Frontal cortex (tissue), 3 donors: ENCODE measurements at regions not wholly inside any gene's neighbourhood (a gene's known extent, or its start where the extent isn't known, plus 50 kb on each side); places are given as distances from the start of the nearest gene placed in this dataset.

Experiments
- DNase-seq, 2 donors: peaks; one replicate each; pipeline ENCODE4 v3.0.0; 2012; ENCODE audit warnings: low spot score in 2 of 2
- FAIRE-seq: peaks from 2 replicates; lab custom pipeline; 2012; peaks lifted over from hg19 to GRCh38; lab: Jason Lieb, UNC
- donor health status: control.
- donor health status: control.
- donor health status: control.

DNA sequence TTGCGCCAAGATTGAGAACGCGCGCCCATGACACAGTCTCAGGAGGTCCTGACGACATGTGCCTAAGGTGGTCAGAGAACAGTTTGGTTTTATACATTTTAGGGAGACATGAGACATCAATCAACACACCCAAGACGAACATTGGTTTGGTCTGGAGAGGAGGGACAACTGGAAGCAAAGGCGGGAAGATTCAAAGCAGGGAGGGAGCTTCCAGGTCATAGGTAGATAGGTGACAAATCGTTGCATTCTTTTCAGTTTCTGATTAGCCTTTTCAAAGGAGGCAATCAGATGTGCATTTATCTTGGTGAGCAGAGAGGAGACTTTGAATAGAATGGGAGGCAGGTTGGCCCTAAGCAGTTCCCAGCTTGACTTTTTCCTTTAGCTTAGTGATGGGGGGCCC, 828.4 kb upstream of the DPPA4 start:
- FAIRE-seq (no peak), DNase-seq (no peak)

DNA sequence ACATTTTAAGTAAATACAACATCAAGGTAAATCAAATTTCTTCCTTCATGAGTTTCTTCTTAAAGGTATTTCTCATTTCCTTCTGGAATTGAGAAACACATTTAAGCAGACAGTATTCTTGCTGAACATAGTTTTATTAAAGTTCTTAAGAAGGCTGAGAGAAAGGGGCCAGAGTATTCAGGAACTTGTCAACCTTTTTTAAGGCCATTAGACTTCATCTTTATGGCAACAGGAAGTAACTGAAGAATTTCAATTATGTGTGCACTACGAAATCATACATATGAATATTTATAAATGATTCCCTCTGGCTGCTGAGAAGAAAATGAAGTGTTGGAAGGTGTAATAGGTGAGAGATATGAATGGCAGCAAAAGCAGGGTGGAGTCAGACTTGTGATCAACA, 829.4 kb upstream of the DPPA4 start:
- DNase-seq (no peak), FAIRE-seq (no peak)

DNA sequence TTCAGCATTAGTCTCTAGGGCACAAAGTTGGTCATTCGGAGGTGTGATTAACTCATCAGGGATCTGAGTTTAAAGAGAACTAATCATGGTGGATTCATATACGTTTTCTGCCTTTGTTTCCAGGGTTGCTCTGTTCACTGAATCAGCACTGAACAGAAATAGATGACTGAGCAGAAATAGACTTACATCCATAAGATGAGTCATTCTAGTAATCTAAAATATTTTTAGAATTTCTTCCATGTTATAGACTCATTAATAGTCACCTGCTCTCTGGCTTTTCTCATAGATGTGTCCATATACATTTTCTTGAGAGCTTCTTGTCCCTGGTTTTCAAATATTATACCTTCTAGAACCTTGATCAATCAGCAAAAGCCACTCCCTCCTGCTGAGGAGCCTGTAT, 837.6 kb upstream of the DPPA4 start:
- no peak for DNase-seq
- FAIRE-seq = no peak

DNA sequence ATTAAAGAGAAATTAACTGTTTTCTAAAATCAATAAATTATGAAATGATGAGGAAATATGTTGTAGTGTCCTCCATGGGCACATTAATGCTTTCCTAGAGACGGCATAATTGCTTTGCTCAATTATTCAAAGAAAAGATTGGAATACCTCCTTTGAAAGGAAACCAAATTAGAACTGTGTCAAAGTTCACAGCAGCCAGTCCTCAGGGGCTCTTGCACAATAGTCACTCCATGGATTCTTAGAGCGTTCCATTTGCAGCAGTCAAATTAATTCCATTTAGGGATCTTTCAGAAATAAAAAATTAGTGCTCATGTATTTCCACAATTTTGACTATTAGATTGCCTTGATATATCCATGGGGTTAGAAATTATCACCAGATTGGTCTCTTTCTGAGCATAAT, 841.6 kb upstream of the DPPA4 start:
- DNase-seq (no peak), FAIRE-seq (no peak)

DNA sequence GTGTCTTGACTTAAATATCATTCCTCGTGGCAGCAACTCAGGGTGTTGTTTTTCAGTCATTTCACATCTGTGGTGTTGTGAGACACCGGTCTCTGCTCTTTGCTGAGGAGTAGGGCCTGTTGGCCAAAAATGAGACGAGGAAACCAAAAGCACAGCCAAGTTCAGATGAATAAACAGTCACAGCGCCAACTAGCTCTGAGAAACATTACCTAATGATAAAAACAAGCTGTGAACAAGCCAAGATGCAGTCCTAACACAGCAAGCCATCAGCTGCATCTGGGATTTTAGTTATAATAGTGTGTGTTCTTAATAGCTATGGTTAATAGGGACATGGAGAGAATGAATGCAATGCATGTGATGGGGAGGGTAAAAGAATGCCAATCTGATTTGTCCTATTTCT, 843.4 kb upstream of the DPPA4 start:
- DNase-seq = no peak
- FAIRE-seq = no peak

DNA sequence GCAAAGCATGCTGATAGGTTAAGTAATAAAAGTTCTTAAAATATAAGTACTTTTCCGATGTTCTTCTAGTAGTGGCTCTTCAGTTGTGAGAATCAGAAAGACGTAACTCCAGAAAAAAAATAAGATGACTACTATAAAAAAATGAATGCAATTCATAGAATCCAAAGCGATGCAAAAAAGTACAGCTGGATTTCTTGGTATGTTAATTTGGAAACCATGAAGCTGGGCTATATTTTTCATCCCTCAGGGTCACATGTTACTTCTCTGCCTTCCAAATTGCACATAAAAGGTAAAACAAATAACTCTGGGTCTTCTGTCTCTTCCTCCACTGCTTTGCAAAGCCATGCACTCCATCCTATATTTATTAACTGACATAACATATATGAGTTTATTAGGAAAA, 843.9 kb upstream of the DPPA4 start:
- FAIRE-seq = no peak

DNA sequence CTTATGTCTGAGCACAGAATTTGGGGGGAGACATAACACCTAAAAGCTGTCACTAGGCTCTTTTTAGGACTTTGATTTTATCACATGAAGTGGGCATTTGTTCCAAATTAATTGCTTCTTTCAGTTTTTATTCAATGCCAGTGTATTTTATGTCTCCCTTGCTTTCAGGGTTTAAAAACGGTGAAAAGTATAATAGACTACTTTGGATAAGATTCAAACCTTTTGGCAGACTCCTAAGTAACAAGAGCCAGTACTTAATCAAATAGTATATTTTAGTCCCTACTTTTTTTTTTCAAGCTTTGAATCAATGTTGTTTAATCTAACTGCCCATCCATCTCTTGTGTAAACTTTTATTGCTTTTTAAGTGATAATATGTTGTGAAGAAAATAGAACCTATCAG, 847.2 kb upstream of the DPPA4 start:
- no peak for DNase-seq
- FAIRE-seq = no peak

More for the DNA sequence above, 843.9 kb upstream of the DPPA4 start:
- no peak for DNase-seq

DNA sequence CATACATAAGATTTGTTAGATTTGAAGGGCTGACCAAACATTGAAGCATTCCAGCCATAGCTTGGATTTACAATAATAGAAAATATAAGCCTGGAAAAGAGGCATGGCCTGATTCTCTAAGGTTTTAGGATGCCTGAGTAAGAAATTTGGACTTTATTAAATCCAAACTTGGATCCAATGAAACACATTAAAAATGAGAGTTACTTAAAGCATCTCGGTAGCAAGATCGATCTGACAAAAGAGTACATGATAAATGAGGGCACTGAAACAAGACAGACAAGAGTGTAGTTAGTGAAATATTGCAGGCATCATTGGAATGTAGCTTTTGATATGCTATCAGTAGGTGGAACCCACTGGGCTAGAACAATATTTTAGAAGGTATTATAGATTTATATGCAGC, 855.7 kb upstream of the DPPA4 start:
- FAIRE-seq (no peak), DNase-seq (no peak)

DNA sequence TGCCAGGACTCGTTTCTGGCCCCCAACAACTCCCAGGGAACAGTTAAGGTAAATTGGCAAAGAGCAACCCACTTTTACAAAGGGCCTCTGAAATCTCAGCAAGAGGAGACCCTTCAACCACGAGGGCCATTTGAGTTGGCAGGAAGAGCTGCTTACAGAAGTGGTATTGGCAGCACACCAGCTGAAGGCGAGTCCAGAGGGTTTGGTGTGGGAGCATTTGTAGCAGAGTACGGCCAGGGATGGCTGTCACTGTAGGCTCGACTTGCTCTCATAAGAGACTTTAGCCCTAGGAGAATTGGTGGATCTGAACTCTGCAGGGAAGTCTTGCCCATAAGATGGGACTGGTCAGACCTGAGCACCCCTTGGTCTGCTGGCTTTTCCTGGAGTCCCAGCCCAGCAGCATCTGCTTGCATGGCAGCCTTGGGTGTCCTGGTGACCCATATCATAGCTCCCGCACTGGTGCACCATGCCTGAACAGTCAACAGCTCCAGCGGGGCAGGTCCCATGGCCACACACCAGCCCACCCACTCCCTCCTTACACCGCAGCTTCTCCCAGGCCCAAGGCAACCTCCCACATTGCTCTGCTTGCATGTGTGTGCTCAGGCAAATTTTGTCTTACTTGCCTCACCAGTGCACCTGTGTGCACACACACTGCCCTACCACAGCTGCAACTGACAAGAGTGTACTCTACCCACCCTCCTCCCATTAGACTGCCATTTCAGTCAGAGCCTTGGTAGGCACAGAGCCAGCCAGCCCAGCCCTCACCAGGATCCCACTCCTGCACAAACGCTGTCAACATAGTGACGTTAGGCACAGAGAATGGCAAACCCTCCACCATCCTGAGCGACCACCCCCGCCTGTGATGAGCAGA, 861.6 kb upstream of the DPPA4 start:
- DNase-seq = no peak
- no peak for FAIRE-seq

DNA sequence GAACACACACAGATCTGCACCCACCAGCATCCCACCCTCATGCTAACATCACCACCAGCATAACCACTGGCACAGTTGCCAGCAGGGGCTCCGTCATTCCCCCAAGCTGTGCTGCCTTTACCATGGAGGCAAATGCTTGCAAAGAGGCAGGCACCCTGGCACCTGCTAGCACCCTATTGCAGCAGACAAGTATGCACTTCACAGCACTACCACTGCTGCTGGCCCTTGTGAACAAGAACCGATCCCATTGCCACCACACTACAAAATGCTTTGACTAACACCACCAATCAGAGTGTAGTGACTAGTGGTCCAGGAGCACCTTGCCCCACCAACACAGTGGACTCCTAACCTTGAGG, 862.2 kb upstream of the DPPA4 start:
- FAIRE-seq (no peak), DNase-seq (no peak)

DNA sequence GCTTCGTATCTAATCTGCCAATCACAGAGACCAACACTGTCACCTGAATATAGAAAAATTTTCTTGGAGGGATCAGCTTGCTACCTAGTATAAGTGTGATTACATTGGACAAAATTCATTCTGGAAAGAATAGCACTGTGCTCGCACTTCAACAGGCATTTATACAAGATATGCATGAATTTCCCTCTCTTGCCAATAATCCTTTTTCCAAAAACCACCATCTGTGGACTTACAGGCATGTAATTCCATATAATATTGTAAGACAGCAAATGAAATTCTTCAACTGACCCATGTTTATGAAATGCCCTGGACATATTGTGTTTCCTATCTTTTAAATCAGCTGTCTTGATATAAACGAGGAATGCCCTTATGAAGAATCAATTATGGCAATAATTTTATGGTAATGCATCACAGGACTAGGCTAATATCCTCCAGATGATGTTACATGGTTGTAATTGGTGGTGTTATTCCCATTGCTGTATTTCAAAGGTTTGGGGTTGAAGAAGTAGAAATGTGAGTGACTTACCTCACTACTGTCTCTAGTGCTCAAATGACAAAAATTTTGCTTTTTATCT, 861.4 kb upstream of the NECTIN3 start:
- DNase-seq = no peak
- FAIRE-seq = no peak

DNA sequence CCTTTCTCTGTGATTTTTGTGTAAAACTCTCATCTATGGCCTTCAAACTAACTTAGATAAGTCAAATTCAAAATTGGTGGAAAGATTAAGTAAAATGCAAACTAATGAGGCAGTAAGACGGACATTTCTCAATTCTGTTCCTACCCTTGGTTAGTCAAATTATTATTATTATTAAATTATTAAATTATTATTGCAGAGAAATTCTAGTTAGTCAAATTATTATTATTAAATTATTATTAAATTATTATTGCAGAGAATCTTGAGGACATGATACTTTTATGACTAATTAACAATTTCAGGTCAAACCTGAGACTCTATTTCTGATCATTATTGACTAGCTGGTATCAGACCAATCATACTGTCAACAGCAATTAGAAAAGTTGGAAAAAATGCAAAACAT, 845.0 kb upstream of the NECTIN3 start:
- FAIRE-seq = no peak

DNA sequence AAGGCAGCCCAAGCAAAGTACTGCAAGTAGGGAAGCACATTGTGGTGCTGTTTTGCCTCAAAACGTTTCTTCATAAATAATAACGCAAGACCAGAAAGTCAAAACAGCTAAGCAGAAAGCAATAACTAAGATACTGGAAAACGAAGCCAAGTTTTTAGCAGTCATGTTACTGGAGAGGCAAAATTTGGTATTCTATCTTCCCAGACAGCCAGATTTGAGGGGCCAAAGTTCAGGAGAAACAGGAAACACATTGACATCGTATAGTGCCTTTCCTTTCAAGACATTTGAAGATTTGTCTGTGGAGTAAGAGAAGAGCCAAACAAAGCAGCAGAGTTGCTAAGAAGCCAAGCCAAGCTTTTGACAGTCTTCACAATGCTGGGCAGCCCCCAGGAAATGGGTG, 843.6 kb upstream of the NECTIN3 start:
- DNase-seq (no peak), FAIRE-seq (no peak)

More for the DNA sequence above, 845.0 kb upstream of the NECTIN3 start:
- no peak for DNase-seq

DNA sequence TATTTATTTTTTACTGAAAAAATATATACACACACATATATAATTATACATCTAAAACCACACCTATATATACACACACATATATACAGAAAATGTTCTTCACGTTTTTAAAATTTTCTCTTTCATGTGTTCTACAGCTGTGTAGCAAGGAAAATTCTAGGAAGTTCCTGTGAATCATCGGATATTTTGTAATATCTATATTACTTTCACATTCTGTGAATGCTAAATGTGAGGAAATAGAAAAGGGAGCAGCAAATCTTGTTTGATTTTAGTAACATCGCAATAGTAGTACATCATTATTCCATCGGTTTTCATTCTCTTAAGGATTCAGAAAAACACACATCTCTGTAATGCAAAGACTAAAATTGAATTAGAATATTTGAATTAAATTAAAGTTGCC, 836.8 kb upstream of the NECTIN3 start:
- no peak for DNase-seq
- no peak for FAIRE-seq

DNA sequence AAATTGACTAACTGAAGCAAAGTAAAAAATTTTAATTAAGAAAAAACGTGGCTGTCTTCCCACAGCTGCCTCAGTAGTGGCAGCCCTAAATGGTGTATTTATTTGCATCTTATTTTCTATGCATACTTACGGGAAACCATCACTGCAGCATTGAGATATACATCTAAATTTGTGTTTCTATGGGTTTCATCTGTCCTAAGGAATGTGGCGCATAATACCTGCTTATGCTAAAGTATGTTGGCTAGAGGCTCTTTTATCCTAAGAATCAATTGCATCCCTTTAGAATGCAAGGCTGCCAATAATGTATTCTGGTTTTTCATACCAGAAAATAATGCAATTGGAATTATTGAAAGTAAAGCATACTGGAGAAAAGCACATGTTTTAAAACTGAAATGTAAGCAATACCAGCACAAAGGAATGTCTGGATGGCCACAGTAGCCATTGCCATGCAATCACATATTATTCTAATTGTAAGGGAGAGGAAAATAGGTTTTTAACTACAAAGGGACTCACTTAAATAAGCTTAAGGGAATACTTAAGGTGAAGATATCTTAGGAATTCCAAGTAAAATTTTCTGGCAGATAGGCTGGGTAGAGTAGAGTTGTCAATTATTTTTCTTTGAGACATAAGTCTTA, 834.5 kb upstream of the NECTIN3 start:
- no peak for FAIRE-seq
- no peak for DNase-seq

DNA sequence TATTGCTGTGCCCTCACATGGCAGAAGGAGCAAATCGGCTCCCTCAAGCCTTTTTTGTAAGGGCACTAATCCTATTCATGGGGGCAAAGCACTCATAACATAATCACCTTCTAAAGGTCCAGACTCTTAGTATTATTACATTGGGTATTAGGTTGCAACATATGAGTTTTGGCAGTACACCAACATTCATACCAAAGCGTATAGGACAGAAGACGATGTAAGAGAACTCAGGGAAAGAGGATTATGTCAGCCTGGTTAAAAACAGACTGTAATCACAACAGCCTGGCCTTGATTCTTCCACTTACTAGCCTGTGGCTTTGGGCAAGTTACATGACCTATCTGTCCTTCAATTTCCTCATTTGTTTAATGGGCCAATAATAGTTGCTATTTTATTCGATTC, 828.5 kb upstream of the NECTIN3 start:
- DNase-seq (no peak), FAIRE-seq (no peak)

DNA sequence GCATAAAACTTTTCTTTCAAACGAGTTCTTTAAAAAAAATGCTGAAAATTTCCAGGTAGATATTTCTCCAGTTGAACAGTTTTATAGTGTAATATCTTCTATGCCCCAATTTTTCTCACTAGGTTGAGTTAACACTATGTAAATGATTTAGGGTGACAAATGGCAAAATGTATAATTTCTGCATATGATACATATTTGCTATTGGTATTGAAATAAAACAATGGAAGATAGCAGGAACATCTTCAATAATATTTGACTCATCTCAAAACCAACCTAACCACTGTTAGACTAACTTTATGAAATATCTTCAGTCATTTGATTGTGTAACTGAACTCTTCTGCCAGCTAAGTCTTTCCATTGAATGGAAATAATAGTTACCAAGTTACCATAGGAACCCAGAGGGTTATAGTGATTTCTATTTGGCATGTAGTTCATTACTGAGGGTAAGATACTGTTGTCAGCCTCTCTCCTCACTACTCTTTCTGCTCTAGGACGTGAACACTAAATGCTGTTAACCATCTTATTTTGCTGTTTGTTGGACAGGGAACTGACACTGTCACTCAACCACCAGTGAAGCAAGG, 824.7 kb upstream of the NECTIN3 start:
- FAIRE-seq = no peak
- no peak for DNase-seq

DNA sequence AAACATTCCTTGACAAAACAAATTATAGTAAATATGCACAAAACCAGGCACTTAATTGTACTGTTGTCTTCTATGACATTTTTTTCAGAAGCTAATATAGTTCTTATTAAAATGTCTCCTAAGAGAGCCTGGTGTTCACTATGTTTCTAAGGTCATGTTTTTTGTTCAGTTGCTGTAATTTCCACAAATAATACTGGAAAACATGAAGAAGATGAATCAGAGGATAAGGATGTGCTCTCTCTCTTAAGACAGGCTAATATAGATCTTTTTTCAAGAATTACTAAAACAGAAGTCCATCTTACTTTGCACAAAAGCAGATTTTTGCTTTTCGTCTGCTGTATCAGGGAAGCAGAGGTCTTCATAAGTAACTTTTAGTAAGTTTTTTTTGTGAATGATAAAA, 823.0 kb upstream of the NECTIN3 start:
- FAIRE-seq = no peak
- DNase-seq = no peak

DNA sequence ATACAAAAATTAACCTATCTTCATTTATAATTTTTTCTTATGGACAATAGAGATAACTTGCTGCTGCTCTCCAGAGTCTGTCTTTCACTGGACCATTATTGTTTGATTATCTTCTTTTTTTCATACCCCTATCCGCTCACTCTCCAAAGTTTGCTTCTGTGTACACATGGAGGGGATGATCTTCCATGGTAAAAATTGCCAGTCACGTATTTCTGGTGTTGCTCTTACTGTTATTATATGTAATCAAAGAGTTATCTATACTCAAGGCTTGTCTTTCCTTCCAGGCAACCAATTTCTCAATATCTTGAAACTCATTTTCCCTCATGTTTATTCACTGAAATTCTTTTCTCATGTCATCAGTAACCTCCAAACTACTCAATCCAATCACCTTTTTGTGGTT, 817.8 kb upstream of the NECTIN3 start:
- FAIRE-seq (no peak), DNase-seq (no peak)

DNA sequence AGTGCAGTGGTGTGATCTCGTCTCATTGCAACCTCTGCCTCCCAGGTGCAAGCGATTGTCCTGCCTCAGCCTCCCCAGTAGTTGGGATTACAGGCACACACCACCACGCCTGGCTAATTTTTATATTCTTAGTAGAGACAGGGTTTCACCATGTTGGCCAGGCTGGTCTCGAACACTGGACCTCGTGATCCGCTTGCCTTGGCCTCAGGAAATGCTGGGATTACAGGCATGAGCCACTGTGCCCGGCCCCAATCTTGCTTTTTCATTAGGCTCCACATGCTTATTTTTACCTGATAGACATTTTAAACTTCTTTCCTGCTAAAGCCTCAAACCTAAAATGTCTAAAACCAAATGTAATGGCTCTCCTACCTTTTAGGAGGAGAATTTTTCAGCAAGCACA, 817.0 kb upstream of the NECTIN3 start:
- no peak for FAIRE-seq
- DNase-seq = no peak

DNA sequence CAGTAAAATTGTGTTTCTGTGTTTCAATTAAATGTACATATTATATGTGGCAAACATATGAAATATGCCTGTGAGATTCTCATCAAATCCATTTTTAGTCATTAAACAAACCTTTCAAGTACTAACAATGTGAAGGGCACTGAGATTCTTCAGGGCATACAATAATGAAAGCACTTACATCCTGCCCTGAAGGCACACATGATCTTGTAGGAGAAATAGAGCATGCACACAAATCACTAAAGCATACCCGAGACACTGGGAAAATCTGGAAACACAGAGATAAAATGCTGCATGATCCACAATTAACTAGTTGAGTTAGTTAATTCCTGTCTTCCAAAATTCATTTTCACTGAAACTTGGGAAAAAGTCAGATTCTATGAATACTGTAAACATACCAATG, 810.5 kb upstream of the NECTIN3 start:
- FAIRE-seq = no peak
- no peak for DNase-seq
